ENCODE measurements at regions not wholly inside any gene's neighbourhood (a gene's known extent, or its start where the extent isn't known, plus 50 kb on each side); places are given as distances from the start of the nearest gene placed in this dataset.

DNA sequence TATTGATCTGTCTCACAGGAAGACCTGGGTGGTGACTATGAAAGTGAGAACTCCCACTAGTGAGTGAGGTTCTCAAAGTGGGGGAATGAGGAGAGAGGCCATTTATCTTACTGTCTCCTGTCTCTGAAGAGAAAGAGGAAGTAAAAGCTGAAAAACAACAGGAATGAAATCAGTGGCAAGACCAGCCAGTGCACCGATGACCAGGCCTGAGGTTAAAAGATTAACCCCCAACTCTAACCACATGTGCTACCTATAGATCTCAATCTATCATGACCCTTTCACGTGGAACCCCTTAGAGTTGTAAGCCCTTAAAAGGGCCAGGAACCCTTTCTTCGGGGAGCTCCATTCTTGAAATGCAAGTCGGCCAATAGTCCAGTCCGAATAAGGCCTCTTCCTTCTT is 239.3 kb upstream of the CNTN6 start:
- Mint-ChIP-seq H3K9me3 (peaks cover 86% of the 10 kb centered on the region; the same call in 2 of the 3 replicates), H3K27me3 (ENCODE audit: insufficient read depth, low read depth, poor library complexity) (peaks cover 2% of the 10 kb centered on the region), H3K4me3 (no peak overlapping the region), H3K36me3 (ENCODE audit: low read depth) (peaks cover 40% of the 10 kb centered on the region), H3K27ac (no peak overlapping the region), H3K4me1 (no peaks in the 10 kb centered on the region)
- Histone ChIP-seq H3K4me1 (ENCODE audit: insufficient read depth) (no peaks in the 10 kb centered on the region), H3F3A (replicated peaks; ENCODE audit: low read depth) (no peaks in the 10 kb centered on the region), H4K20me1 (replicated peaks; ENCODE audit: insufficient read depth) (no peaks in the 10 kb centered on the region), H3K4me2 (no peak overlapping the region), H3K79me2 (replicated peaks; ENCODE audit: insufficient read depth) (no peaks in the 10 kb centered on the region), H2AFZ (no peak overlapping the region), H3K9me2 (ENCODE audit: insufficient read depth) (no peaks in the 10 kb centered on the region), H3K27ac (ENCODE audit: low read depth) (no peak overlapping the region), H3K36me3 (ENCODE audit: insufficient read depth) (no peaks in the 10 kb centered on the region), H3K4me3 (no peak overlapping the region), H3K27me3 (ENCODE audit: insufficient read depth) (no peaks in the 10 kb centered on the region)
- TF ChIP-seq POLR2AphosphoS5 (IDR thresholded peaks at IDR 0.05; ENCODE audit: low read depth) (no peak), CREB1 (CRISPR knock-in tag; IDR thresholded peaks at IDR 0.05; ENCODE audit: low read depth) (no peak), STAT1 (IDR thresholded peaks at IDR 0.05; ENCODE audit: unreplicated experiment) (no peak), EZH2 (IDR thresholded peaks at IDR 0.05; ENCODE audit: low read depth, unreplicated experiment) (no peak), JUNB (IDR thresholded peaks at IDR 0.05; ENCODE audit: unreplicated experiment) (no peak), ZNF114 (CRISPR knock-in tag; IDR thresholded peaks at IDR 0.05) (no peak), EZH2phosphoT487 (IDR thresholded peaks at IDR 0.05; ENCODE audit: unreplicated experiment) (no peak), NANOG (IDR thresholded peaks at IDR 0.05; ENCODE audit: borderline replicate concordance) (no peak), ZNF331 (CRISPR knock-in tag; IDR thresholded peaks at IDR 0.05; ENCODE audit: low read depth) (no peak)
- TF ChIP-seq, protein P1, sequence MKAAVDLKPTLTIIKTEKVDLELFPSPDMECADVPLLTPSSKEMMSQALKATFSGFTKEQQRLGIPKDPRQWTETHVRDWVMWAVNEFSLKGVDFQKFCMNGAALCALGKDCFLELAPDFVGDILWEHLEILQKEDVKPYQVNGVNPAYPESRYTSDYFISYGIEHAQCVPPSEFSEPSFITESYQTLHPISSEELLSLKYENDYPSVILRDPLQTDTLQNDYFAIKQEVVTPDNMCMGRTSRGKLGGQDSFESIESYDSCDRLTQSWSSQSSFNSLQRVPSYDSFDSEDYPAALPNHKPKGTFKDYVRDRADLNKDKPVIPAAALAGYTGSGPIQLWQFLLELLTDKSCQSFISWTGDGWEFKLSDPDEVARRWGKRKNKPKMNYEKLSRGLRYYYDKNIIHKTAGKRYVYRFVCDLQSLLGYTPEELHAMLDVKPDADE (IDR thresholded peaks at IDR 0.05), result no peak
- TF ChIP-seq, protein P2, sequence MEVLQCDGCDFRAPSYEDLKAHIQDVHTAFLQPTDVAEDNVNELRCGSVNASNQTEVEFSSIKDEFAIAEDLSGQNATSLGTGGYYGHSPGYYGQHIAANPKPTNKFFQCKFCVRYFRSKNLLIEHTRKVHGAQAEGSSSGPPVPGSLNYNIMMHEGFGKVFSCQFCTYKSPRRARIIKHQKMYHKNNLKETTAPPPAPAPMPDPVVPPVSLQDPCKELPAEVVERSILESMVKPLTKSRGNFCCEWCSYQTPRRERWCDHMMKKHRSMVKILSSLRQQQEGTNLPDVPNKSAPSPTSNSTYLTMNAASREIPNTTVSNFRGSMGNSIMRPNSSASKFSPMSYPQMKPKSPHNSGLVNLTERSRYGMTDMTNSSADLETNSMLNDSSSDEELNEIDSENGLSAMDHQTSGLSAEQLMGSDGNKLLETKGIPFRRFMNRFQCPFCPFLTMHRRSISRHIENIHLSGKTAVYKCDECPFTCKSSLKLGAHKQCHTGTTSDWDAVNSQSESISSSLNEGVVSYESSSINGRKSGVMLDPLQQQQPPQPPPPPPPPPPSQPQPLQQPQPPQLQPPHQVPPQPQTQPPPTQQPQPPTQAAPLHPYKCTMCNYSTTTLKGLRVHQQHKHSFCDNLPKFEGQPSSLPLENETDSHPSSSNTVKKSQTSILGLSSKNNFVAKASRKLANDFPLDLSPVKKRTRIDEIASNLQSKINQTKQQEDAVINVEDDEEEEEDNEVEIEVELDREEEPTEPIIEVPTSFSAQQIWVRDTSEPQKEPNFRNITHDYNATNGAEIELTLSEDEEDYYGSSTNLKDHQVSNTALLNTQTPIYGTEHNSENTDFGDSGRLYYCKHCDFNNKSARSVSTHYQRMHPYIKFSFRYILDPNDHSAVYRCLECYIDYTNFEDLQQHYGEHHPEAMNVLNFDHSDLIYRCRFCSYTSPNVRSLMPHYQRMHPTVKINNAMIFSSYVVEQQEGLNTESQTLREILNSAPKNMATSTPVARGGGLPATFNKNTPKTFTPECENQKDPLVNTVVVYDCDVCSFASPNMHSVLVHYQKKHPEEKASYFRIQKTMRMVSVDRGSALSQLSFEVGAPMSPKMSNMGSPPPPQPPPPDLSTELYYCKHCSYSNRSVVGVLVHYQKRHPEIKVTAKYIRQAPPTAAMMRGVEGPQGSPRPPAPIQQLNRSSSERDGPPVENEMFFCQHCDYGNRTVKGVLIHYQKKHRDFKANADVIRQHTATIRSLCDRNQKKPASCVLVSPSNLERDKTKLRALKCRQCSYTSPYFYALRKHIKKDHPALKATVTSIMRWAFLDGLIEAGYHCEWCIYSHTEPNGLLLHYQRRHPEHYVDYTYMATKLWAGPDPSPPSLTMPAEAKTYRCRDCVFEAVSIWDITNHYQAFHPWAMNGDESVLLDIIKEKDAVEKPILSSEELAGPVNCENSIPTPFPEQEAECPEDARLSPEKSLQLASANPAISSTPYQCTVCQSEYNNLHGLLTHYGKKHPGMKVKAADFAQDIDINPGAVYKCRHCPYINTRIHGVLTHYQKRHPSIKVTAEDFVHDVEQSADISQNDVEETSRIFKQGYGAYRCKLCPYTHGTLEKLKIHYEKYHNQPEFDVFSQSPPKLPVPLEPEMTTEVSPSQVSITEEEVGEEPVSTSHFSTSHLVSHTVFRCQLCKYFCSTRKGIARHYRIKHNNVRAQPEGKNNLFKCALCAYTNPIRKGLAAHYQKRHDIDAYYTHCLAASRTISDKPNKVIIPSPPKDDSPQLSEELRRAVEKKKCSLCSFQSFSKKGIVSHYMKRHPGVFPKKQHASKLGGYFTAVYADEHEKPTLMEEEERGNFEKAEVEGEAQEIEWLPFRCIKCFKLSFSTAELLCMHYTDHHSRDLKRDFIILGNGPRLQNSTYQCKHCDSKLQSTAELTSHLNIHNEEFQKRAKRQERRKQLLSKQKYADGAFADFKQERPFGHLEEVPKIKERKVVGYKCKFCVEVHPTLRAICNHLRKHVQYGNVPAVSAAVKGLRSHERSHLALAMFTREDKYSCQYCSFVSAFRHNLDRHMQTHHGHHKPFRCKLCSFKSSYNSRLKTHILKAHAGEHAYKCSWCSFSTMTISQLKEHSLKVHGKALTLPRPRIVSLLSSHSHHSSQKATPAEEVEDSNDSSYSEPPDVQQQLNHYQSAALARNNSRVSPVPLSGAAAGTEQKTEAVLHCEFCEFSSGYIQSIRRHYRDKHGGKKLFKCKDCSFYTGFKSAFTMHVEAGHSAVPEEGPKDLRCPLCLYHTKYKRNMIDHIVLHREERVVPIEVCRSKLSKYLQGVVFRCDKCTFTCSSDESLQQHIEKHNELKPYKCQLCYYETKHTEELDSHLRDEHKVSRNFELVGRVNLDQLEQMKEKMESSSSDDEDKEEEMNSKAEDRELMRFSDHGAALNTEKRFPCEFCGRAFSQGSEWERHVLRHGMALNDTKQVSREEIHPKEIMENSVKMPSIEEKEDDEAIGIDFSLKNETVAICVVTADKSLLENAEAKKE (CRISPR knock-in tag; IDR thresholded peaks at IDR 0.05), result no peak
- TF ChIP-seq, protein P3, sequence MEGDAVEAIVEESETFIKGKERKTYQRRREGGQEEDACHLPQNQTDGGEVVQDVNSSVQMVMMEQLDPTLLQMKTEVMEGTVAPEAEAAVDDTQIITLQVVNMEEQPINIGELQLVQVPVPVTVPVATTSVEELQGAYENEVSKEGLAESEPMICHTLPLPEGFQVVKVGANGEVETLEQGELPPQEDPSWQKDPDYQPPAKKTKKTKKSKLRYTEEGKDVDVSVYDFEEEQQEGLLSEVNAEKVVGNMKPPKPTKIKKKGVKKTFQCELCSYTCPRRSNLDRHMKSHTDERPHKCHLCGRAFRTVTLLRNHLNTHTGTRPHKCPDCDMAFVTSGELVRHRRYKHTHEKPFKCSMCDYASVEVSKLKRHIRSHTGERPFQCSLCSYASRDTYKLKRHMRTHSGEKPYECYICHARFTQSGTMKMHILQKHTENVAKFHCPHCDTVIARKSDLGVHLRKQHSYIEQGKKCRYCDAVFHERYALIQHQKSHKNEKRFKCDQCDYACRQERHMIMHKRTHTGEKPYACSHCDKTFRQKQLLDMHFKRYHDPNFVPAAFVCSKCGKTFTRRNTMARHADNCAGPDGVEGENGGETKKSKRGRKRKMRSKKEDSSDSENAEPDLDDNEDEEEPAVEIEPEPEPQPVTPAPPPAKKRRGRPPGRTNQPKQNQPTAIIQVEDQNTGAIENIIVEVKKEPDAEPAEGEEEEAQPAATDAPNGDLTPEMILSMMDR (conservative IDR thresholded peaks at IDR 0.05; ENCODE audit: low read depth in 2 of 2), result no peak
- TF ChIP-seq, protein P4, sequence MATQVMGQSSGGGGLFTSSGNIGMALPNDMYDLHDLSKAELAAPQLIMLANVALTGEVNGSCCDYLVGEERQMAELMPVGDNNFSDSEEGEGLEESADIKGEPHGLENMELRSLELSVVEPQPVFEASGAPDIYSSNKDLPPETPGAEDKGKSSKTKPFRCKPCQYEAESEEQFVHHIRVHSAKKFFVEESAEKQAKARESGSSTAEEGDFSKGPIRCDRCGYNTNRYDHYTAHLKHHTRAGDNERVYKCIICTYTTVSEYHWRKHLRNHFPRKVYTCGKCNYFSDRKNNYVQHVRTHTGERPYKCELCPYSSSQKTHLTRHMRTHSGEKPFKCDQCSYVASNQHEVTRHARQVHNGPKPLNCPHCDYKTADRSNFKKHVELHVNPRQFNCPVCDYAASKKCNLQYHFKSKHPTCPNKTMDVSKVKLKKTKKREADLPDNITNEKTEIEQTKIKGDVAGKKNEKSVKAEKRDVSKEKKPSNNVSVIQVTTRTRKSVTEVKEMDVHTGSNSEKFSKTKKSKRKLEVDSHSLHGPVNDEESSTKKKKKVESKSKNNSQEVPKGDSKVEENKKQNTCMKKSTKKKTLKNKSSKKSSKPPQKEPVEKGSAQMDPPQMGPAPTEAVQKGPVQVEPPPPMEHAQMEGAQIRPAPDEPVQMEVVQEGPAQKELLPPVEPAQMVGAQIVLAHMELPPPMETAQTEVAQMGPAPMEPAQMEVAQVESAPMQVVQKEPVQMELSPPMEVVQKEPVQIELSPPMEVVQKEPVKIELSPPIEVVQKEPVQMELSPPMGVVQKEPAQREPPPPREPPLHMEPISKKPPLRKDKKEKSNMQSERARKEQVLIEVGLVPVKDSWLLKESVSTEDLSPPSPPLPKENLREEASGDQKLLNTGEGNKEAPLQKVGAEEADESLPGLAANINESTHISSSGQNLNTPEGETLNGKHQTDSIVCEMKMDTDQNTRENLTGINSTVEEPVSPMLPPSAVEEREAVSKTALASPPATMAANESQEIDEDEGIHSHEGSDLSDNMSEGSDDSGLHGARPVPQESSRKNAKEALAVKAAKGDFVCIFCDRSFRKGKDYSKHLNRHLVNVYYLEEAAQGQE (IDR thresholded peaks at IDR 0.05; ENCODE audit: unreplicated experiment), result no peak
- DNase-seq (ENCODE audit: low spot score), result no peak
- ATAC-seq, result no peak

All from GM23338 (cell line).